ENCODE measurements at regions not wholly inside any gene's neighbourhood (a gene's known extent, or its start where the extent isn't known, plus 50 kb on each side); places are given as distances from the start of the nearest gene placed in this dataset.

GRCh38 chr2:56871644-56872043 lies 687.9 kb downstream of the CCDC85A start:
- TF ChIP-seq, protein P1, sequence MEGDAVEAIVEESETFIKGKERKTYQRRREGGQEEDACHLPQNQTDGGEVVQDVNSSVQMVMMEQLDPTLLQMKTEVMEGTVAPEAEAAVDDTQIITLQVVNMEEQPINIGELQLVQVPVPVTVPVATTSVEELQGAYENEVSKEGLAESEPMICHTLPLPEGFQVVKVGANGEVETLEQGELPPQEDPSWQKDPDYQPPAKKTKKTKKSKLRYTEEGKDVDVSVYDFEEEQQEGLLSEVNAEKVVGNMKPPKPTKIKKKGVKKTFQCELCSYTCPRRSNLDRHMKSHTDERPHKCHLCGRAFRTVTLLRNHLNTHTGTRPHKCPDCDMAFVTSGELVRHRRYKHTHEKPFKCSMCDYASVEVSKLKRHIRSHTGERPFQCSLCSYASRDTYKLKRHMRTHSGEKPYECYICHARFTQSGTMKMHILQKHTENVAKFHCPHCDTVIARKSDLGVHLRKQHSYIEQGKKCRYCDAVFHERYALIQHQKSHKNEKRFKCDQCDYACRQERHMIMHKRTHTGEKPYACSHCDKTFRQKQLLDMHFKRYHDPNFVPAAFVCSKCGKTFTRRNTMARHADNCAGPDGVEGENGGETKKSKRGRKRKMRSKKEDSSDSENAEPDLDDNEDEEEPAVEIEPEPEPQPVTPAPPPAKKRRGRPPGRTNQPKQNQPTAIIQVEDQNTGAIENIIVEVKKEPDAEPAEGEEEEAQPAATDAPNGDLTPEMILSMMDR (IDR thresholded peaks at IDR 0.05; ENCODE audit: extremely low read depth in 1 of 2, insufficient read depth in 1 of 2, low read depth in 1 of 2, low read length in 2 of 2) = no peak
- TF ChIP-seq EZH2 (IDR thresholded peaks at IDR 0.05; ENCODE audit: borderline replicate concordance, low read depth, low read length, severe bottlenecking) (no peak), MAX (IDR thresholded peaks at IDR 0.05; ENCODE audit: insufficient read depth, insufficient read length) (no peak), POLR2AphosphoS5 (IDR thresholded peaks at IDR 0.05; ENCODE audit: insufficient read depth, low read depth, low read length) (no peak), POLR2A (IDR thresholded peaks at IDR 0.05; ENCODE audit: low read depth, low read length) (no peak), MYC (IDR thresholded peaks at IDR 0.05; ENCODE audit: low read depth, low read length) (no peak)

All from endothelial cell of umbilical vein (primary cell).